Heart right ventricle (tissue), 16 donors: ENCODE measurements at regions not wholly inside any gene's neighbourhood (a gene's known extent, or its start where the extent isn't known, plus 50 kb on each side); places are given as distances from the start of the nearest gene placed in this dataset.
A peak's percentile ranks its signal among the peaks of the same experiment; 100 is the strongest.

Experiments used
- ATAC-seq, 8 donors: fragments of 200-7000 bp; cut with Tn5 transposase; one replicate each; pipeline ENCODE4 v1.9.1; 2020; ENCODE audit warnings: mild to moderate bottlenecking in 8 of 8, moderate library complexity in 8 of 8, moderate number of reproducible peaks in 1 of 8
- DNase-seq, 2 donors: peaks; one replicate each; pipeline ENCODE4 v3.0.0-alpha.2; 2020
- H3K27ac ChIP-seq, 10 donors: fragments of 200-600 bp; sonication (generic) in 2 of 10; one replicate each; pipeline versions ENCODE4 v1.5.0 to v1.8.0; 2020 to 2022; ENCODE audit warnings: mild to moderate bottlenecking in 3 of 10
- H3K27me3 ChIP-seq, 7 donors: fragments of 200-600 bp; one replicate each; pipeline ENCODE4 v1.8.0; 2021 to 2022; ENCODE audit warnings: mild to moderate bottlenecking in 2 of 7
- H3K36me3 ChIP-seq, 9 donors: fragments of 200-600 bp; sonication (generic) in 1 of 9; one replicate each; pipeline versions ENCODE4 v1.5.0 to v1.8.0; 2020 to 2022; ENCODE audit warnings: mild to moderate bottlenecking in 2 of 9
- H3K4me1 ChIP-seq, 9 donors: fragments of 200-600 bp; sonication (generic) in 1 of 9; one replicate each; pipeline versions ENCODE4 v1.5.0 to v1.8.0; 2020 to 2022; ENCODE audit warnings: mild to moderate bottlenecking in 4 of 9
- H3K4me3 ChIP-seq, 10 donors: fragments of 200-600 bp; sonication (generic) in 2 of 10; one replicate each; pipeline versions ENCODE4 v1.5.0 to v1.8.0; 2020 to 2022; ENCODE audit warnings: mild to moderate bottlenecking in 7 of 10, moderate library complexity in 2 of 10
- H3K9me3 ChIP-seq, 11 donors: fragments of 200-600 bp in 10 of 11; sonication (generic) in 2 of 11; one replicate each; pipeline versions ENCODE4 v1.5.0 to v1.8.0; 2013 to 2022; ENCODE audit warnings: mild to moderate bottlenecking in 2 of 11, control low read depth in 1 of 11, moderate library complexity in 1 of 11
- WGBS, 2 donors: extraction: QIAGEN DNeasy Blood & Tissue Kit; methylation state at CpG; one replicate each; pipeline ENCODE4 v1.1.7; 2013; ENCODE audit warnings: inconsistent platforms in 1 of 2; 5-methylcytosine and 5-hydroxymethylcytosine counted together
- intact Hi-C, 10 donors: fragments of 100-400 bp; cut with DNase I; formaldehyde crosslinking; loops; one replicate each; pipeline versions ENCODE4 v1.11.1 to v1.14.2; 2022
- TF ChIP-seq, protein P1 (sequence below), 9 donors: fragments of 200-600 bp; sonication (generic) in 2 of 9; IDR thresholded peaks; one replicate each; pipeline versions ENCODE4 v1.5.0 to v1.8.0; 2021 to 2022; ENCODE audit warnings: antibody characterized with exemption in 9 of 9, mild to moderate bottlenecking in 5 of 9, moderate library complexity in 1 of 9
- donor health status: Arrhythmogenic right ventricular cardiomyopathy.
- donor health status: ischemic (EF 13 %, LVEDD 7.1; RV severe dilation, severe dysfunction).
- donor health status: healthy with polysubstance abuse.
- donor health status: DM: no; HTN: yes; CAD: no.
- donor health status: DM: no; HTN: no; CAD: no.
- donor health status: ischemic (EF 25% LVEDD 6.9; RV normal size, moderate dysfunction).
- donor health status: ischemic (EF 25% LVEDD 5.7; RV mildly dilated, moderate dysfunction).
- donor health status: healthy.
- donor health status: DM: yes; HTN: yes; CAD: no.
- donor health status: Ischemic cardiomyopathy.
- donor health status: ischemic (EF 35%, LVEDD 5.7; RV mildly dilated, moderate dysfunction).
- donor health status: nonischemic (EF 11% LVEDD 7.7; RV severe dilation, severe dysfunction).
- donor health status: DM: yes; HTN: yes; CAD: no.
- donor health status: PGD.
- donor health status: ischemic (EF 29% LVEDD 5.4; RV normal size, mild dysfunction).
- donor health status: nonischemic (EF 23%, LVEDD 6.1; RV moderate dilation, normal function).

DNA sequence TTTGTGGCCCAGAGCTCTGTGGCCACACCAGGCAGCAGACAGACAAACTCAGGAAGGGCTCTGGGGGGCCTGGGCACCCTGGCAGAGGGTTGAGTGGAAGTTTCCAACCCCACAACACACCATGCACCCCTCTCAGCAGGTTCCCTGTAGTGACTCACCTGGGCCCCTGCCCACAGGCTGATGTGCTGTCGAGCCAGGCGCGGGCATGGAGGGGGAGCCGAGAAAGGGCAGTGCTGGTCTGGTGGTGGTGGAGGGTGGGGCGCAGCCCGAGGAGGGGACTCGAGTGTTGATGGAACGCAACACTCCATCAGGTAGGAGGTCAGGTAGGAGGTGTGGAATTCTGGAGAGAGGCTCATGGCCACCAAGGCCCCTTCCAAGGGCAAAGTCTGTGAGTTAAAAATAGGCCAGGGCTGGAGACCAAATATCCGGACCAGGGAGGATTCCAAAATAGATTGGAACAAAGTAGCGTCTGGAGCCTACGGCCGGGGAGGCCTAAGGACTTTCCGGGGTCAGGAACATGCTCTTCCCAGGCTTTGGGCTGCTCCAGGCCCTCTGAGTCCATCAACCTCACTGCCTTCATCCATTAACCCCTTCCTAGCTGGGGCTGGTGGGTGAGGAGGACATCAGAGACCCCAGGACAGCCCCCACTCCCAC lies 191.5 kb upstream of the AJAP1 start:
- Histone ChIP-seq H3K4me1 (peaks cover 0 to 12% (median 5%) of the 10 kb centered on the region in 9 donors), H3K27ac (no peak overlapping the region), H3K36me3 (no peaks in the 10 kb centered on the region), H3K27me3 (no peaks in the 10 kb centered on the region), H3K9me3 (peaks cover 0 to 7% (median 0%) of the 10 kb centered on the region in 11 donors), H3K4me3 (no peak overlapping the region)
- DNase-seq, result no peak
- peak; percentile 36 to 87 (median 74) for ATAC-seq
- TF ChIP-seq, protein P1, sequence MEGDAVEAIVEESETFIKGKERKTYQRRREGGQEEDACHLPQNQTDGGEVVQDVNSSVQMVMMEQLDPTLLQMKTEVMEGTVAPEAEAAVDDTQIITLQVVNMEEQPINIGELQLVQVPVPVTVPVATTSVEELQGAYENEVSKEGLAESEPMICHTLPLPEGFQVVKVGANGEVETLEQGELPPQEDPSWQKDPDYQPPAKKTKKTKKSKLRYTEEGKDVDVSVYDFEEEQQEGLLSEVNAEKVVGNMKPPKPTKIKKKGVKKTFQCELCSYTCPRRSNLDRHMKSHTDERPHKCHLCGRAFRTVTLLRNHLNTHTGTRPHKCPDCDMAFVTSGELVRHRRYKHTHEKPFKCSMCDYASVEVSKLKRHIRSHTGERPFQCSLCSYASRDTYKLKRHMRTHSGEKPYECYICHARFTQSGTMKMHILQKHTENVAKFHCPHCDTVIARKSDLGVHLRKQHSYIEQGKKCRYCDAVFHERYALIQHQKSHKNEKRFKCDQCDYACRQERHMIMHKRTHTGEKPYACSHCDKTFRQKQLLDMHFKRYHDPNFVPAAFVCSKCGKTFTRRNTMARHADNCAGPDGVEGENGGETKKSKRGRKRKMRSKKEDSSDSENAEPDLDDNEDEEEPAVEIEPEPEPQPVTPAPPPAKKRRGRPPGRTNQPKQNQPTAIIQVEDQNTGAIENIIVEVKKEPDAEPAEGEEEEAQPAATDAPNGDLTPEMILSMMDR (IDR thresholded peaks at IDR 0.05), result no peak
- intact Hi-C loops, result no loop called here
- WGBS, 2 donors, result 63 to 64% methylated on average over 13 of the region's 13 CpGs

DNA sequence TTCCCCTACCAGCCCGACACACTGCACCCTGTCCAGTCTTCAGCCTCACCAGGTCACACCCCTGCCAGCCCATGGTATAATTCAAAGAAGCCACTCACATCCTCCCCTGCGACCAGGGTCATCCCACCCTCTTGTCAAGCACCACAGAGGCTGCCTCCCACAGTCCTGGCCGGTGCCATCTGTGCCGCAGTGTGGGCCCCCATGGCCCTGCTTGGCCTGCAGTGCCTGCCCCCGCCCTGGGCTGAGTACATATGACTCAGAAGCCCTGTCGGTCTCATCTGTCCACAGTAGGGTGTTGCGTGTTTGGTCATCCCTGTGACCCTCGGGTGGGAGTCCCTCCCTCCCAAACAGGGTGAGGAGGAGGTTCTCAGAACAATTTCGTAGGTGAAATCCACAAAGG lies 190.8 kb upstream of the AJAP1 start:
- no peaks in the 10 kb centered on the region for H3K36me3 ChIP-seq
- no peaks in the 10 kb centered on the region for H3K27me3 ChIP-seq
- H3K9me3 ChIP-seq, result peaks cover 0 to 7% (median 0%) of the 10 kb centered on the region in 11 donors
- no peak overlapping the region for H3K4me3 ChIP-seq
- no peak overlapping the region for H3K27ac ChIP-seq
- DNase-seq (no peak), ATAC-seq (peak in 5 of 8 donors; percentile 16 to 54 (median 26))
- peaks cover 0 to 12% (median 5%) of the 10 kb centered on the region in 9 donors for H3K4me1 ChIP-seq
- intact Hi-C loops, result no loop called here
- WGBS, 2 donors, result 78 to 83% methylated on average over 9 of the region's 9 CpGs
- TF ChIP-seq, protein P1 (IDR thresholded peaks at IDR 0.05), result no peak

DNA sequence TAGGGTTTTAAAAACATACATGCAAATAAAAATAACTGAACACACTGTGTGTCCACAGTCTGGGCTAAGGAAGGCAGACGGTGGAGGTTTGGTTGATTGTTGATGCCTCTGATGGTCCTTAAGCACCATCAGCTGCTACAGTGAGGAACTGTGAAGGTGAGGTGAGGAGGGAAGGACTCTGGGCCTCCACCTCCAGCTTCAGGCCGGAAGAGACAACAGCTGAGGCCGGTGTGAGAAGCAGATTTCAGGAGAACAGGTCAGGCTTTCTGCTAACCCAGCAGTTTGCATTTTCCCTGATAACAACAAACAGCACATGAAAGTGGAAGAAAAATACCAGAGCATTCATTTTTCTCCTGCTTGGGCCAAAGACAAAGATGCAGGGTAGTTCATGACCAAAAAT lies 189.9 kb upstream of the AJAP1 start:
- H3K36me3 ChIP-seq, result no peaks in the 10 kb centered on the region
- H3K4me1 ChIP-seq, result peaks cover 0 to 12% (median 5%) of the 10 kb centered on the region in 9 donors
- no peak overlapping the region for H3K27ac ChIP-seq
- H3K27me3 ChIP-seq, result no peaks in the 10 kb centered on the region
- 71 to 82% methylated on average over 3 of the region's 3 CpGs for WGBS, 2 donors
- no peaks in the 10 kb centered on the region for H3K9me3 ChIP-seq
- intact Hi-C loops, result no loop called here
- no peak for DNase-seq
- ATAC-seq, result no peak
- H3K4me3 ChIP-seq, result no peak overlapping the region
- TF ChIP-seq, protein P1 (IDR thresholded peaks at IDR 0.05), result no peak

DNA sequence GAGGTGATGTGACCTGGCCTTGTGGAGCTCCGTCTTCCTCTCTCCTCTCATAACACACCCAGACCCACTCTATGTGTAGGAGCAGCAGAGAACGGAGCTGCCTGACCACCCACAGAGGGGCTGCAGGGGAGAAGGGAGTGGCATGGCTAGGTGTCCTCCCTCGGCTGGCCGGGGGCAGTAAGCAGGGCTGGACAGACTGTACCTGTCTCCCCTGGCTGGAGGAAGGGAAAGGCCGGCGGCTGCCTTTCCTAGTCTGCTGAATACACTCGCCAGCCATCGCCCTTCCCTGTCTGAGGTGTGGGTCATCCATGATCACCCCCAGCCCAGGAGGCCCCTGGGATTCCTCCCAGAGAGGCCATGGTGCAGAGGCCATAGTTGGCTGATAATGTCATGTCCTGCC lies 187.2 kb upstream of the AJAP1 start:
- H3K36me3 ChIP-seq, result no peaks in the 10 kb centered on the region
- ATAC-seq (no peak), DNase-seq (no peak)
- no peak overlapping the region for H3K27ac ChIP-seq
- peaks cover 0 to 3% (median 0%) of the 10 kb centered on the region in 7 donors for H3K27me3 ChIP-seq
- intact Hi-C loops, result no loop called here
- H3K4me3 ChIP-seq, result no peak overlapping the region
- TF ChIP-seq, protein P1 (IDR thresholded peaks at IDR 0.05), result no peak
- no peaks in the 10 kb centered on the region for H3K9me3 ChIP-seq
- WGBS, 2 donors, result 80 to 82% methylated on average over 8 of the region's 8 CpGs
- H3K4me1 ChIP-seq, result peaks cover 0 to 12% (median 5%) of the 10 kb centered on the region in 9 donors
